MM.1S (cell line): ENCODE measurements at regions not wholly inside any gene's neighbourhood (a gene's known extent, or its start where the extent isn't known, plus 50 kb on each side); places are given as distances from the start of the nearest gene placed in this dataset.
"Not testable (repeated sequence)": the region's sequence is repeated elsewhere in the genome, so short reads cannot be mapped to it uniquely, and the experiment has no call there.

Source experiments
- DNase-seq: peaks from one replicate; pipeline ENCODE4 v3.0.0-alpha.2; 2015
- H2AFZ ChIP-seq: fragments of 300-600 bp; sonication (generic); 2 replicates; pipeline ENCODE4 v1.6.0; 2016; ENCODE audit warnings: antibody characterized with exemption, low read length
- H3F3A ChIP-seq: fragments of 300-600 bp; sonication (generic); 2 replicates; pipeline ENCODE4 v1.6.1; 2016; ENCODE audit warnings: mild to moderate bottlenecking, antibody characterized with exemption, low read length, moderate library complexity, mixed read lengths; ENCODE audit not compliant: insufficient read depth
- H3K27ac ChIP-seq: fragments of 300-600 bp; sonication (generic); 2 replicates; pipeline ENCODE4 v1.5.1; 2016; ENCODE audit warnings: mild to moderate bottlenecking, low read length
- H3K27me3 ChIP-seq: fragments of 300-600 bp; sonication (generic); replicated peaks from 2 replicates; pipeline ENCODE4 v1.6.0; 2016; ENCODE audit warnings: low read length; ENCODE audit not compliant: insufficient read depth
- H3K36me3 ChIP-seq: fragments of 300-600 bp; sonication (generic); replicated peaks from 2 replicates; pipeline ENCODE4 v1.6.1; 2016; ENCODE audit warnings: mild to moderate bottlenecking, low read length, mixed read lengths; ENCODE audit not compliant: insufficient read depth
- H3K4me1 ChIP-seq: fragments of 300-600 bp; sonication (generic); 2 replicates; pipeline ENCODE4 v1.6.1; 2016; ENCODE audit warnings: low read length, mixed read lengths
- H3K4me2 ChIP-seq: fragments of 300-600 bp; sonication (generic); 2 replicates; pipeline ENCODE4 v1.6.0; 2016; ENCODE audit warnings: low read depth, low read length
- H3K4me3 ChIP-seq: fragments of 300-600 bp; sonication (generic); 2 replicates; pipeline ENCODE4 v1.5.1; 2016; ENCODE audit warnings: low read length, mixed read lengths
- H3K79me2 ChIP-seq: fragments of 300-600 bp; sonication (generic); 2 replicates; pipeline ENCODE4 v1.6.1; 2016; ENCODE audit warnings: mixed run types, low read length, mixed read lengths
- H3K9ac ChIP-seq: fragments of 300-600 bp; sonication (generic); 2 replicates; pipeline ENCODE4 v1.6.1; 2016; ENCODE audit warnings: low read length, mixed read lengths
- H3K9me2 ChIP-seq: fragments of 300-600 bp; sonication (generic); replicated peaks from 2 replicates; pipeline ENCODE4 v1.6.1; 2016; ENCODE audit warnings: mild to moderate bottlenecking, low read length, mixed read lengths; ENCODE audit not compliant: insufficient read depth
- H3K9me3 ChIP-seq: fragments of 300-600 bp; sonication (generic); replicated peaks from 2 replicates; pipeline ENCODE4 v1.6.1; 2016; ENCODE audit warnings: mild to moderate bottlenecking, low read length, mixed read lengths; ENCODE audit not compliant: insufficient read depth
- H4K20me1 ChIP-seq: fragments of 300-600 bp; sonication (generic); 2 replicates; pipeline ENCODE4 v1.6.1; 2016; ENCODE audit warnings: mild to moderate bottlenecking, low read length, moderate library complexity, mixed read lengths; ENCODE audit not compliant: insufficient read depth
- EZH2 ChIP-seq: fragments of 300-600 bp; sonication (generic); optimal IDR thresholded peaks from 2 replicates; pipeline ENCODE3; 2017; ENCODE audit warnings: low read depth, mild to moderate bottlenecking, antibody characterized with exemption, low read length, mixed read lengths
- EZH2phosphoT487 ChIP-seq: fragments of 300-600 bp; sonication (generic); IDR thresholded peaks from 2 replicates; pipeline ENCODE4 v1.6.1; 2018; ENCODE audit warnings: antibody characterized with exemption, low read length
- TF ChIP-seq, protein P1 (sequence below): fragments of 300-600 bp; sonication (generic); IDR thresholded peaks from 2 replicates; pipeline ENCODE4 v1.5.1; 2016; ENCODE audit warnings: antibody characterized with exemption, low read length, mixed read lengths

DNA sequence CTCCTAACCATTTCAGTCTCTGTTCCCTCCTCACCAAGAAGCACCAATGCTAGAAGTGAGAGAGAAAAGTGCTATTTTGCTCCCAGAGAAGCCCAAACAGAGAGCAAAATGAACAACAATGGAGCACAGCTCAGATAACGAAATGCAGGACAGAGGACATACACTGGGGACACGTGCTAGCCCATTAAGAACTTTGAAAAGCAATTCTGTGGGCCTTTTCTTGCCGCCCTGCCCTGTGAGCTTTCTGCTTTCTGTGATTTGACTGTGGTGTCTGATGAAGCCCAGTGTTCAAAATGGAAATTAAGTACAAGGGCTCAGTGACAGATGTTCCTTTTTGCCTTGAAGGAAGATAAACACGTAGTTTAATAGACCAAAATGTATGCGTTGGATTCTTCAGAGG is 130.8 kb downstream of the S1PR1 start:
- no peaks in the 10 kb centered on the region for H3K4me1 ChIP-seq
- no peak for TF ChIP-seq EZH2phosphoT487
- H3K4me2 ChIP-seq, result no peak overlapping the region
- no peak overlapping the region for H3K4me3 ChIP-seq
- H3K9me3 ChIP-seq, result no peaks in the 10 kb centered on the region
- H4K20me1 ChIP-seq, result no peaks in the 10 kb centered on the region
- H3K36me3 ChIP-seq, result no peaks in the 10 kb centered on the region
- no peaks in the 10 kb centered on the region for H3K9me2 ChIP-seq
- no peaks in the 10 kb centered on the region for H3K79me2 ChIP-seq
- H3K27ac ChIP-seq, result no peak overlapping the region
- no peaks in the 10 kb centered on the region for H3K27me3 ChIP-seq
- no peak overlapping the region for H2AFZ ChIP-seq
- H3K9ac ChIP-seq, result no peak overlapping the region
- DNase-seq, result no peak
- no peaks in the 10 kb centered on the region for H3F3A ChIP-seq

DNA sequence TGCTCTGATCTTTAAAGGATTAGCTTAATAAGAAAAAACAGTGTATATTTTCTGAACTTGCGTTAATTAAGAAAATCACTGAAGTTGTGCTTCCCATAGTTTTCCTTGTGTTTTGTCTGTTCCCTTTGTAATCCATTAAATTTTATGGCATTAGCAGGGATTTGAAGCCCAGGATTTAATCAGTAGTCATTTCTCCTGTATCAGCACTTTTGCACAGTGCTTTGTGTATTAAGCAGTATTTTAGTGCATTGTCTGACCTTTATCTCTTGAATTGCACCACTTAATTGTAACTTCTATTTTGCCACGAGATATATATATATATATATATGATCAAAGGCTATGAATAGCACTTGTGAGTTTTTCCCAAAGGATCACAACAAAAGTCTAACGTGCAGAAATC is 133.7 kb downstream of the S1PR1 start:
- H3K4me1 ChIP-seq, result no peaks in the 10 kb centered on the region

DNA sequence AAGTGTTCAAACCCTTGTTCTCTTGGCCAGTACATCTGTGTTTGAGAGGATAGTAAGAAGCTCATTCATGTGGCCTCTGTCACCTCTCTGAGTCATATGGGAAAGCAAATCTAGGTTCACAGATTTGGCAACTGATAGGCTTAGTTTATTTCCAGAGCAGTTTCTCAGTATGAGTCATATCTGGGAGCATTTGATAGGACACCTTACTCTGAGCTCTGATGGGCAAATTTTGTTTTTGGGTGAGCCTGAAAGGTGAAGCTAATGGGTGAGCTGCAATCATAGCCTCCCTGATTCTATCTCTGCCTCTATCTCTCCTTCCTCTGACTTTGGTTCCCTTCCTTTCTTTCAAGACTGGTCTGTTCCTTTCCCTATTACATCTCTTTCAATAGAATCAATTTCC is 134.4 kb downstream of the S1PR1 start:
- H2AFZ ChIP-seq, result no peak overlapping the region
- no peak overlapping the region for H3K9ac ChIP-seq
- no peak overlapping the region for H3K4me2 ChIP-seq

More for the DNA sequence above, 133.7 kb downstream of the S1PR1 start:
- DNase-seq, result no peak
- Histone ChIP-seq H3K9me2 (no peaks in the 10 kb centered on the region), H3K36me3 (no peaks in the 10 kb centered on the region), H3K27me3 (no peaks in the 10 kb centered on the region), H3K4me3 (no peak overlapping the region), H3K79me2 (no peaks in the 10 kb centered on the region), H3F3A (no peaks in the 10 kb centered on the region), H3K27ac (no peak overlapping the region), H3K9me3 (no peaks in the 10 kb centered on the region), H2AFZ (no peak overlapping the region), H3K4me2 (no peak overlapping the region), H3K9ac (no peak overlapping the region), H4K20me1 (no peaks in the 10 kb centered on the region)
- no peak for TF ChIP-seq EZH2
- TF ChIP-seq EZH2phosphoT487, result no peak
- TF ChIP-seq, protein P1, sequence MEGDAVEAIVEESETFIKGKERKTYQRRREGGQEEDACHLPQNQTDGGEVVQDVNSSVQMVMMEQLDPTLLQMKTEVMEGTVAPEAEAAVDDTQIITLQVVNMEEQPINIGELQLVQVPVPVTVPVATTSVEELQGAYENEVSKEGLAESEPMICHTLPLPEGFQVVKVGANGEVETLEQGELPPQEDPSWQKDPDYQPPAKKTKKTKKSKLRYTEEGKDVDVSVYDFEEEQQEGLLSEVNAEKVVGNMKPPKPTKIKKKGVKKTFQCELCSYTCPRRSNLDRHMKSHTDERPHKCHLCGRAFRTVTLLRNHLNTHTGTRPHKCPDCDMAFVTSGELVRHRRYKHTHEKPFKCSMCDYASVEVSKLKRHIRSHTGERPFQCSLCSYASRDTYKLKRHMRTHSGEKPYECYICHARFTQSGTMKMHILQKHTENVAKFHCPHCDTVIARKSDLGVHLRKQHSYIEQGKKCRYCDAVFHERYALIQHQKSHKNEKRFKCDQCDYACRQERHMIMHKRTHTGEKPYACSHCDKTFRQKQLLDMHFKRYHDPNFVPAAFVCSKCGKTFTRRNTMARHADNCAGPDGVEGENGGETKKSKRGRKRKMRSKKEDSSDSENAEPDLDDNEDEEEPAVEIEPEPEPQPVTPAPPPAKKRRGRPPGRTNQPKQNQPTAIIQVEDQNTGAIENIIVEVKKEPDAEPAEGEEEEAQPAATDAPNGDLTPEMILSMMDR, result no peak

DNA sequence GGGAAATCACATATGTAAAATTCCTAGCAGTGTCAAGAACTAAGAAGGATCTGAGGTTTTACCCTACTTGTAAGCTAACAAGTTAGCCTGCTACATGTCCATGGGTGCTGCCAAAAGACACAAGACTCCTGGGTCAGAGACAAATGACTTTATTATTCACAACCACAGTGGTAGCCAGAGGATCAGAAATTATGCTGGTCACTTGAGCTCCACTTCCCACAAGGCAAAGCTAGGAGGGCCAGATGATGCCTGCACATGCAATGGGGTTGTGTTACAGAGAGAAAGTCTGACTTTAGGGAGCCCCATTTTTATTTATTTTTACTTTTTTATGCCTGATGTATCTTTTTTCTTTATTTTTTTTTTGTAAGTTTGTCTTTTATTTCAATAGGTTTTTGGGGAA is 136.8 kb downstream of the S1PR1 start:
- Histone ChIP-seq H3K79me2 (no peaks in the 10 kb centered on the region), H3K4me2 (no peak overlapping the region), H3K36me3 (no peaks in the 10 kb centered on the region), H3K9me2 (no peaks in the 10 kb centered on the region), H3K9me3 (no peaks in the 10 kb centered on the region), H3K27me3 (no peaks in the 10 kb centered on the region), H4K20me1 (no peaks in the 10 kb centered on the region), H3K4me3 (no peak overlapping the region), H3F3A (no peaks in the 10 kb centered on the region), H3K9ac (no peak overlapping the region), H3K4me1 (no peaks in the 10 kb centered on the region), H3K27ac (no peak overlapping the region), H2AFZ (no peak overlapping the region)
- no peak for TF ChIP-seq EZH2phosphoT487
- no peak for TF ChIP-seq EZH2
- TF ChIP-seq, protein P1, result no peak
- no peak for DNase-seq

More for the DNA sequence above, 134.4 kb downstream of the S1PR1 start:
- H3K4me1 ChIP-seq, result no peaks in the 10 kb centered on the region
- H4K20me1 ChIP-seq, result no peaks in the 10 kb centered on the region
- TF ChIP-seq EZH2phosphoT487 (no peak), EZH2 (no peak)
- TF ChIP-seq, protein P1, result no peak
- H3K4me3 ChIP-seq, result no peak overlapping the region
- H3K9me3 ChIP-seq, result no peaks in the 10 kb centered on the region
- no peak overlapping the region for H3K27ac ChIP-seq
- no peaks in the 10 kb centered on the region for H3K79me2 ChIP-seq
- H3K36me3 ChIP-seq, result no peaks in the 10 kb centered on the region
- H3F3A ChIP-seq, result no peaks in the 10 kb centered on the region
- no peaks in the 10 kb centered on the region for H3K9me2 ChIP-seq
- no peak for DNase-seq
- no peaks in the 10 kb centered on the region for H3K27me3 ChIP-seq

DNA sequence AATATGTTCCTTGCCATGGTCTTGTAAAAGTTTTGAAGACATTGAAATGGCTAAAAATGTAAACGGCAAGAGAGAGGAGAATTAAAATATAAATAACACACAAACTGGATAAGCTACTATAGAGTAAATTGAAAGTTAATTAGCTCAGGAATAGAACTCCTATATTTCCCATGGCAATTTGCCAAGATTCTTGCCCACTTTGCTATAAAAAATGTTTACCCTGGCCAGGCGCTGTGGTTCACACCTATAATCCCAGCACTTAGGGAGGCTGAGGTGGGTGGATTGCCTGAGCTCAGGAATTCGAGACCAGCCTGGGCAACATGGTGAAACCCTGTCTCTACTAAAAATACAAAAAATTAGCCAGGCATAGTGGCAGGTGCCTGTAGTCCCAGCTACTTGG is 138.6 kb downstream of the S1PR1 start:
- not testable (repeated sequence) for H4K20me1 ChIP-seq

More for the DNA sequence above, 138.6 kb downstream of the S1PR1 start:
- H3K27ac ChIP-seq, H3K27me3 ChIP-seq, H3K9ac ChIP-seq, DNase-seq, H2AFZ ChIP-seq, H3F3A ChIP-seq, H3K36me3 ChIP-seq, H3K79me2 ChIP-seq, H3K4me2 ChIP-seq, H3K9me2 ChIP-seq, H3K4me3 ChIP-seq, H3K4me1 ChIP-seq, H3K9me3 ChIP-seq: not testable (repeated sequence)
